Loucy (cell line): ENCODE measurements at regions not wholly inside any gene's neighbourhood (a gene's known extent, or its start where the extent isn't known, plus 50 kb on each side); places are given as distances from the start of the nearest gene placed in this dataset.

Experiments used
- EZH2phosphoT487 ChIP-seq: fragments of 200-600 bp; IDR thresholded peaks from 2 replicates; pipeline ENCODE4 v1.6.1; 2018; ENCODE audit warnings: antibody characterized with exemption, mild to moderate bottlenecking, moderate library complexity, borderline replicate concordance
- TF ChIP-seq, protein P1 (sequence below): fragments of 200-600 bp; sonication (generic); conservative IDR thresholded peaks from 2 replicates; pipeline ENCODE4 v1.5.1; 2014; ENCODE audit warnings: mild to moderate bottlenecking, antibody characterized with exemption, low read length

GRCh38 chr1:36739703-36740289, 257.1 kb upstream of the CSF3R start:
- TF ChIP-seq, protein P1, sequence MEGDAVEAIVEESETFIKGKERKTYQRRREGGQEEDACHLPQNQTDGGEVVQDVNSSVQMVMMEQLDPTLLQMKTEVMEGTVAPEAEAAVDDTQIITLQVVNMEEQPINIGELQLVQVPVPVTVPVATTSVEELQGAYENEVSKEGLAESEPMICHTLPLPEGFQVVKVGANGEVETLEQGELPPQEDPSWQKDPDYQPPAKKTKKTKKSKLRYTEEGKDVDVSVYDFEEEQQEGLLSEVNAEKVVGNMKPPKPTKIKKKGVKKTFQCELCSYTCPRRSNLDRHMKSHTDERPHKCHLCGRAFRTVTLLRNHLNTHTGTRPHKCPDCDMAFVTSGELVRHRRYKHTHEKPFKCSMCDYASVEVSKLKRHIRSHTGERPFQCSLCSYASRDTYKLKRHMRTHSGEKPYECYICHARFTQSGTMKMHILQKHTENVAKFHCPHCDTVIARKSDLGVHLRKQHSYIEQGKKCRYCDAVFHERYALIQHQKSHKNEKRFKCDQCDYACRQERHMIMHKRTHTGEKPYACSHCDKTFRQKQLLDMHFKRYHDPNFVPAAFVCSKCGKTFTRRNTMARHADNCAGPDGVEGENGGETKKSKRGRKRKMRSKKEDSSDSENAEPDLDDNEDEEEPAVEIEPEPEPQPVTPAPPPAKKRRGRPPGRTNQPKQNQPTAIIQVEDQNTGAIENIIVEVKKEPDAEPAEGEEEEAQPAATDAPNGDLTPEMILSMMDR = no peak
- TF ChIP-seq EZH2phosphoT487 = no peak
